GM10248 (cell line): ENCODE measurements at regions not wholly inside any gene's neighbourhood (a gene's known extent, or its start where the extent isn't known, plus 50 kb on each side); places are given as distances from the start of the nearest gene placed in this dataset.
A peak's percentile ranks its signal among the peaks of the same experiment; 100 is the strongest.

Experiments used
- CTCF ChIA-PET: fragments of 300-600 bp; sonication (Branson Sonifier 250); formaldehyde crosslinking; extraction: SDS; loops from one replicate; lab custom pipeline; 2021; ENCODE audit warnings: antibody characterized with exemption; lab: Yijun Ruan, JAX
- POLR2A ChIA-PET: fragments of 350-650 bp; sonication (Branson Sonifier 250); formaldehyde crosslinking; extraction: SDS; loops from one replicate; lab custom pipeline; 2020; ENCODE audit warnings: antibody characterized with exemption; lab: Yijun Ruan, JAX
- DNase-seq: peaks from one replicate; pipeline ENCODE4 v3.0.0; 2012; ENCODE audit errors: extremely low spot score
- TF ChIP-seq, protein P1 (sequence below): IDR thresholded peaks from 2 replicates; pipeline ENCODE4 v1.5.1; 2012; ENCODE audit warnings: mild to moderate bottlenecking, low read depth; ENCODE audit errors: extremely low read depth, missing control alignments, control extremely low read depth

DNA sequence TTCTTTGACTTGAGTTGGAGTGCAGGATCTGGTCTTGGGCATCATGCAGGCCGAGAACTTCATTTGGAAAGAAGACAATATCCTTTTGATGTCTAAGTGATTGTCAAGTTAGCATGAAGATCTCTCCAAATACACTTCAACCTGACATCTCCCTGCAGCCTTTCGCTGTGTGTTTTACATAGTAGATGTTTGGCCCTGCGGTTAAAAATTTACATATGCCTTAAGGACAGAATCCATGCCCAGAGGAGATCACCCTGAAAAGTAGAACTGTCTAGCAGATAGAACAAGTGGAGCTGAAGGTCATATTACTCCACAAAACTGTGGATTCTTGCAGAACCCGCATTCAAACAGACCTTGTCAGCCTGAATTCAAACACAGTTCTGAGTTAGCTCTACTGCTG lies 409.9 kb downstream of the LPIN1 start:
- TF ChIP-seq, protein P1, sequence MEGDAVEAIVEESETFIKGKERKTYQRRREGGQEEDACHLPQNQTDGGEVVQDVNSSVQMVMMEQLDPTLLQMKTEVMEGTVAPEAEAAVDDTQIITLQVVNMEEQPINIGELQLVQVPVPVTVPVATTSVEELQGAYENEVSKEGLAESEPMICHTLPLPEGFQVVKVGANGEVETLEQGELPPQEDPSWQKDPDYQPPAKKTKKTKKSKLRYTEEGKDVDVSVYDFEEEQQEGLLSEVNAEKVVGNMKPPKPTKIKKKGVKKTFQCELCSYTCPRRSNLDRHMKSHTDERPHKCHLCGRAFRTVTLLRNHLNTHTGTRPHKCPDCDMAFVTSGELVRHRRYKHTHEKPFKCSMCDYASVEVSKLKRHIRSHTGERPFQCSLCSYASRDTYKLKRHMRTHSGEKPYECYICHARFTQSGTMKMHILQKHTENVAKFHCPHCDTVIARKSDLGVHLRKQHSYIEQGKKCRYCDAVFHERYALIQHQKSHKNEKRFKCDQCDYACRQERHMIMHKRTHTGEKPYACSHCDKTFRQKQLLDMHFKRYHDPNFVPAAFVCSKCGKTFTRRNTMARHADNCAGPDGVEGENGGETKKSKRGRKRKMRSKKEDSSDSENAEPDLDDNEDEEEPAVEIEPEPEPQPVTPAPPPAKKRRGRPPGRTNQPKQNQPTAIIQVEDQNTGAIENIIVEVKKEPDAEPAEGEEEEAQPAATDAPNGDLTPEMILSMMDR = no peak
- ChIA-PET POLR2A (no interaction called here), CTCF (interaction anchor here (1.0 to 1.4 kb wide), 3 partner anchors 10 to 463 kb away, joined by 3 read pairs; no protein-coding TSS in a partner anchor)
- DNase-seq = no peak

DNA sequence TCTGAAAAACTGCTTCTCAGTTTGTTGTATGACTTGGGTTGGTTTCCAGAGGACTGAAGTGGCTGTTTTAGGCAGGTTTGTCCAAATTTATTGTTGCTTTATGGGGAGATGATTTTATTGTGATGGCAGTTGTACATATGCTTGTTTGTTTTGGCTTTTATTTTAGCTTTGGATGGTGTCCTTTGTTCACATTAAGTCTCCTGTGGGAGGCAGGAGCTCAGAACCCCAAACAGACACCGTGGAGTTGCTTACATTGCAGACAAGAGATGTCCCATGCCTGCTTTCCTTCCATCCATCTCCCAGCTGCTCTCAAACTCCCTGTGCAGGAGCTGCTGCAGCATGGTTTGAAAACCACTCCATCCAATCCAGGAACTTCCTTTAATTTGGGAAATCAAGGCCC lies 414.7 kb downstream of the LPIN1 start:
- no peak for DNase-seq
- ChIA-PET POLR2A (no interaction called here), CTCF (interaction anchor here (1.1 kb wide), 2 partner anchors 23 to 672 kb away, joined by 3 read pairs; no protein-coding TSS in a partner anchor)
- TF ChIP-seq, protein P1 = no peak

DNA sequence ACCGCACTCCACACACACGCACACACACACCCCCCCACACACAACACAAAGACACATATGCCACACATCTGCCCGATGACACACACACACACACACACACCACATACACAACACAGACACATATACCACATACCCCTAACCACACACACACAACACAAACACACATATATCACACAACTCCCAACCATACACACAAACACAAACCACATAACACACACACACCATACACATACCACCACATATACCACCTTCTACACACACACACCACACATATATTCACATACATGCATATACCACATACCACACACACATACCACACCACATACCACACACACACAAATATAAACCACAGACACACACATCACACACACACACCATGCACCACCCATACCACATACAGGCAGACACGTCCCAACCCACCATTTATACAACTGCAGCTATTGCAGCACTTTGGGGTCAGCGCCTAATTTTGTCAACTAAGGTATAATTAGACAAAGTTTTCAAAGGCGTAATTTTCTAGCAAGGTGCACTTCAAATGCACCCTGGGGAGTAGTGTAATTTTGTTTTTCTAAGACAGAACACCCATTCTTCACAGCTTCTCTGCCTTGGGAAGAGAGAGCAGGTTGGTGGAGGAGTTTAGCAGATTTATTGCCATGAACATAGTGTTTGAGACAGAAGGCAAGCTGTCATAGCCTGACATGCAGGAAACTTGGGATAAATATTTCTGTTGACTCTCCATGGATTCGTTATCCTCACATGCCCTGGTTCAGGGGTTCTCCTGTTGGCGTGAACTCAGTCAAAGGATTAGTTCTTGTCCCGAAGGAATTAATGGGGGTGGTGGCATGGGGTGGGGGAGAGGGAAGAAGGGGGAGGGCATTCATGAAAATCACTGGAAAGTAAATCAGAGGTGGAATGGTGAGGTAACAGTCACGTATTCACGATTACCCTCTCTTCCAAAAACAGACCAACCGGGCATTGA lies 416.1 kb downstream of the LPIN1 start:
- TF ChIP-seq, protein P1 = no peak
- ChIA-PET CTCF (no interaction called here), POLR2A (no interaction called here)
- no peak for DNase-seq

DNA sequence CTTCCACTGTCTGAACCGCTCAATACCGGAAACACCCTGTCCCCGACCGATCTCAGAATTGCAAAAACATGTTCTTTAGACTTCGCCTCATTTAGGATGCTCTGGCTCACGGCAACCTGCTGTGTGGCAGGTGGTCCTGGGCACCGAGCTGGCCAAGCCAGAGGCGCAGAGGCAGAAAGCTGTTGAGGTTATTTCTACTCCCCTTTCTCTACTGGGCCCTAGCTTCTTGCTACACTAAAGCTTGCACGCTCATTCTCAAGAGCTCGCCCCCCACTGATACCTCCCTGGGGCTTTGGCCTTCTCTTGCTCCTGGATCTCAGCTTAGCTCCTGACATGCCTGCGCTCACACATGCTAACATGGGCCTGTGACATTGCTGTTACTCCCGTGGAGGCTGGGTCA lies 417.4 kb downstream of the LPIN1 start:
- DNase-seq = no peak
- CTCF ChIA-PET = no interaction called here
- TF ChIP-seq, protein P1 = no peak
- POLR2A ChIA-PET = no interaction called here

DNA sequence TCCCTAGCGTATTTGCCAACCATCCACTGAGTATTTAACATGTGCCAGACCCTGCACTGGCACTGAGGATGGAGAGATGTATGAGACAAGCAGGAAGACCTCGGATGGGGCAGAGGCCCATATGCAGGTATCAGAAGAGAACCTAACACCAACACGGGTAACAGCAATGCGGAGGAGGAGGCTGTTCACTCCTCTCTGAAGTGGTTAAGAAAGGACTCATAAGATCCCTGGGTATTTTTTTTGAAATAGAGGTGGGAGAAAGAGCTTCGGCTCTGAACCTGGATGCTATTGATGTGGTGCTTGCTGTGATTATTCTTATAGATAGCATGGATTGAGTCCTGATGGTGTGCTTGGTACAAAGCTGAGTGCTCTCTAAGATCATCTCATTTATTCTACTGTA lies 418.3 kb downstream of the LPIN1 start:
- TF ChIP-seq, protein P1 = no peak
- ChIA-PET CTCF (interaction anchor here (1.1 kb wide), 1 partner anchor 10 kb away, joined by 3 read pairs; no protein-coding TSS in a partner anchor), POLR2A (no interaction called here)
- no peak for DNase-seq

DNA sequence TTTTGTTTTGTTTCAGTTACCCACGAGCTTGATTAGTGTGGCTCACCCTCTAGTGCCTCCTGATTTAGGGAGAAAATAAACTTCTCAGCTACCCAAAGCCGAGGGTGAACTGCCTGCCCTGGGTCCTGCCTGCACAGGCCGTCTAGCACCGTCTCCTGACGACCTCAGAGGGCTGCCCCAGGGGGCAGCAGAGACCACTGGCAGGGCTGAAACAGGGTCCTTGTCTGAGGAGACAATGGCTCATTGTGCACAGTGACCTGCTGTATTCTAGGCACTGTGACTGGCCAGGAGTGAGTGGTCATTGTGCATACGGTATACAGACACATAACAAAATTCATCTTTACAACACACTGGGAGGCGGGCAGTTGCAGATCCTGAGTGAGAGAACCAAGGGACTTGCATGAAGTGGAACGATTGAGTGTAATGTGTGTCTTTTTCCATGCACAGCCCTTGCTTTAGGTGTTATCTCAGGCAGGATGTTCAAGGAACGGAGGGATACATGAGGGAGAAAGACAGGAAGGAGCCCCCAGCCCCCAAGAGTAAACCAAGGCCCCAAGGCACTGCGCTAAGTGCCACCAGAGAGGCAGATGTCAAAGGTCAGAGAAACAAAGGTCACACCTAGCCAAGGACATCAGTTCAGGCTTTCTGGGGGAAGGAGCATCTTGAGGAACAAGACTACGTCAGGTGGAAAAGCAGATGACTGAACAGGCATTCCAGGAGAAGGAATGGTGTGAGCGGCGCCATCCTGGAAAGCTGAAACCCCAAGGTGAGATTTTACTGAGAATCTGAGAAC lies 421.3 kb downstream of the LPIN1 start:
- TF ChIP-seq, protein P1 = peak; percentile 13
- POLR2A ChIA-PET = no interaction called here
- CTCF ChIA-PET = interaction anchor here (0.7 to 1.3 kb wide), 7 partner anchors 10 to 764 kb away, joined by 3 to 4 read pairs (median 3); partner anchors contain the start of gene TRIB2
- DNase-seq = no peak
